H9 (cell line): ENCODE measurements at regions not wholly inside any gene's neighbourhood (a gene's known extent, or its start where the extent isn't known, plus 50 kb on each side); places are given as distances from the start of the nearest gene placed in this dataset.
A peak's percentile ranks its signal among the peaks of the same experiment; 100 is the strongest.

Experiments used
- DNase-seq: peaks from one replicate; pipeline ENCODE4 v3.0.0-alpha.2; 2017
- H2AFZ ChIP-seq: one replicate; pipeline ENCODE4 v1.6.1; 2013; ENCODE audit warnings: mild to moderate bottlenecking, low read length, control low read depth, moderate library complexity
- H2AK5ac ChIP-seq: 2 replicates; pipeline ENCODE4 v1.6.1; 2013; ENCODE audit warnings: low read length, control low read depth, mixed read lengths; ENCODE audit not compliant: insufficient read length
- H2BK120ac ChIP-seq: one replicate; pipeline ENCODE4 v1.6.1; 2013; ENCODE audit warnings: low read depth, mild to moderate bottlenecking, low read length, control low read depth, inconsistent platforms; ENCODE audit not compliant: poor library complexity, severe bottlenecking
- H2BK12ac ChIP-seq: 2 replicates; pipeline ENCODE4 v1.6.1; 2013; ENCODE audit warnings: low read length, control low read depth, mixed read lengths, low read depth; ENCODE audit not compliant: insufficient read length
- H2BK15ac ChIP-seq: 2 replicates; pipeline ENCODE4 v1.6.1; 2013; ENCODE audit warnings: low read depth, low read length, control low read depth
- H2BK20ac ChIP-seq: one replicate; pipeline ENCODE4 v1.6.1; 2013; ENCODE audit warnings: low read depth, mild to moderate bottlenecking, low read length, control low read depth, inconsistent platforms; ENCODE audit not compliant: poor library complexity, severe bottlenecking
- H2BK5ac ChIP-seq: 2 replicates; pipeline ENCODE4 v1.6.1; 2013; ENCODE audit warnings: low read length, control low read depth, mixed read lengths; ENCODE audit not compliant: insufficient read length
- H3K14ac ChIP-seq: 2 replicates; pipeline ENCODE4 v1.6.1; 2013; ENCODE audit warnings: low read length, control low read depth; ENCODE audit not compliant: insufficient read depth
- H3K18ac ChIP-seq: 2 replicates; pipeline ENCODE4 v1.6.1; 2013; ENCODE audit warnings: low read depth, mild to moderate bottlenecking, mixed read lengths, low read length, control low read depth; ENCODE audit not compliant: insufficient read length
- H3K23ac ChIP-seq: 2 replicates; pipeline ENCODE4 v1.6.1; 2013; ENCODE audit warnings: low read length, control low read depth, mixed read lengths, low read depth; ENCODE audit not compliant: insufficient read length
- H3K23me2 ChIP-seq: 2 replicates; pipeline ENCODE4 v1.6.1; 2013; ENCODE audit warnings: low read depth, mild to moderate bottlenecking, mixed read lengths, low read length, control low read depth; ENCODE audit not compliant: insufficient read length, poor library complexity, severe bottlenecking
- H3K27ac ChIP-seq: 2 replicates; pipeline ENCODE4 v1.5.1; 2013; ENCODE audit warnings: low read length, control low read depth, mixed read lengths, low read depth; ENCODE audit not compliant: insufficient read length
- H3K27me3 ChIP-seq: 2 replicates; pipeline ENCODE4 v1.6.1; 2013; ENCODE audit warnings: low read length, control low read depth, inconsistent platforms; ENCODE audit not compliant: insufficient read depth
- H3K4ac ChIP-seq: 2 replicates; pipeline ENCODE4 v1.6.1; 2013; ENCODE audit warnings: low read depth, mild to moderate bottlenecking, control low read depth, inconsistent platforms, low read length, moderate library complexity
- H3K4me1 ChIP-seq: 2 replicates; pipeline ENCODE4 v1.6.1; 2013; ENCODE audit warnings: low read length, control low read depth, inconsistent platforms; ENCODE audit not compliant: insufficient read depth
- H3K4me2 ChIP-seq: 2 replicates; pipeline ENCODE4 v1.6.1; 2013; ENCODE audit warnings: low read length, control low read depth, mixed read lengths; ENCODE audit not compliant: insufficient read length, insufficient read depth
- H3K56ac ChIP-seq: 2 replicates; pipeline ENCODE4 v1.6.1; 2013; ENCODE audit warnings: low read depth, mild to moderate bottlenecking, mixed read lengths, low read length, control low read depth; ENCODE audit not compliant: insufficient read length
- H3K79me1 ChIP-seq: 2 replicates; pipeline ENCODE4 v1.6.1; 2013; ENCODE audit warnings: low read depth, mild to moderate bottlenecking, moderate library complexity, low read length, control low read depth, inconsistent platforms; ENCODE audit not compliant: insufficient read depth, poor library complexity, severe bottlenecking
- H3K79me2 ChIP-seq: 2 replicates; pipeline ENCODE4 v1.6.1; 2013; ENCODE audit warnings: low read length, control low read depth, inconsistent platforms; ENCODE audit not compliant: insufficient read depth
- H3K9ac ChIP-seq: 2 replicates; pipeline ENCODE4 v1.6.1; 2013; ENCODE audit warnings: low read length, control low read depth, mixed read lengths; ENCODE audit not compliant: insufficient read length; ENCODE audit errors: extremely low read depth
- H3K9me3 ChIP-seq: one replicate; pipeline ENCODE4 v1.6.1; 2013; ENCODE audit warnings: low read depth, low read length, inconsistent platforms; ENCODE audit not compliant: control insufficient read depth
- H3T11ph ChIP-seq: one replicate; pipeline ENCODE4 v1.6.1; 2013; ENCODE audit warnings: mild to moderate bottlenecking, low read length, control low read depth, inconsistent platforms
- H4K20me1 ChIP-seq: one replicate; pipeline ENCODE4 v1.6.1; 2013; ENCODE audit not compliant: control insufficient read depth, insufficient read length, insufficient read depth
- H4K5ac ChIP-seq: 2 replicates; pipeline ENCODE4 v1.6.1; 2013; ENCODE audit warnings: low read depth, mild to moderate bottlenecking, mixed read lengths, low read length, control low read depth; ENCODE audit not compliant: insufficient read length
- H4K8ac ChIP-seq: replicated peaks from 2 replicates; pipeline ENCODE4 v1.6.1; 2013; ENCODE audit warnings: low read length, control low read depth, mixed read lengths, low read depth; ENCODE audit not compliant: insufficient read length
- H4K91ac ChIP-seq: 2 replicates; pipeline ENCODE4 v1.6.1; 2013; ENCODE audit warnings: low read depth, mild to moderate bottlenecking, moderate library complexity, mixed read lengths, low read length, control low read depth; ENCODE audit not compliant: insufficient read length
- H3K27ac Mint-ChIP-seq, 3 experiments: 2 replicates in 2 of 3; 3 replicates in 1 of 3; pipeline ENCODE4 v1.8.0; 2020 to 2021; ENCODE audit warnings: mixed read lengths in 3 of 3, mild to moderate bottlenecking in 1 of 3, moderate library complexity in 1 of 3
- H3K27me3 Mint-ChIP-seq: 2 replicates; pipeline ENCODE4 v1.8.0; 2021; ENCODE audit warnings: low read depth, mild to moderate bottlenecking, moderate library complexity, mixed read lengths
- H3K36me3 Mint-ChIP-seq, 3 experiments: 2 replicates in 2 of 3; 3 replicates in 1 of 3; pipeline ENCODE4 v1.8.0; 2020 to 2021; ENCODE audit warnings: low read depth in 3 of 3, mixed read lengths in 3 of 3; ENCODE audit not compliant: insufficient read depth in 1 of 3
- H3K4me1 Mint-ChIP-seq, 2 experiments: 2 replicates each; pipeline ENCODE4 v1.8.0; 2020; ENCODE audit warnings: mixed read lengths in 2 of 2
- H3K4me3 Mint-ChIP-seq, 2 experiments: 2 replicates in 1 of 2; 3 replicates in 1 of 2; pipeline ENCODE4 v1.8.0; 2020 to 2021; ENCODE audit warnings: mild to moderate bottlenecking in 2 of 2, mixed read lengths in 2 of 2, moderate library complexity in 1 of 2
- H3K9me3 Mint-ChIP-seq, 2 experiments: 2 replicates in 1 of 2; 3 replicates in 1 of 2; pipeline ENCODE4 v1.8.0; 2020; ENCODE audit warnings: mild to moderate bottlenecking in 2 of 2, mixed read lengths in 2 of 2, moderate library complexity in 1 of 2
- CTCF ChIP-seq: fragments of 200-600 bp; sonication (generic); conservative IDR thresholded peaks from 3 replicates; pipeline ENCODE4 v1.8.0; 2021; ENCODE audit warnings: antibody characterized with exemption, mild to moderate bottlenecking
- WGBS: extraction: QIAGEN DNeasy Blood & Tissue Kit; methylation state at CpG from one replicate; pipeline ENCODE4 v1.1.7; 2013; ENCODE audit warnings: missing lambda C conversion rate, low lambda C conversion rate, mixed read lengths; ENCODE audit not compliant: insufficient read length; ENCODE audit errors: extremely low coverage; 5-methylcytosine and 5-hydroxymethylcytosine counted together

GRCh38 chr5:1634337-1634661 is 110.5 kb upstream of the LPCAT1 start:
- no peak for TF ChIP-seq CTCF
- H3K27ac Mint-ChIP-seq = peak overlapping the region in 1 of 3 experiments; percentile 94; a peak in 1 of 7 replicates
- no CpG with 5 or more reads among the region's 18 CpGs for WGBS

More at GRCh38 chr5:1634337-1634661, 110.5 kb upstream of the LPCAT1 start:
- Mint-ChIP-seq H3K36me3 (peaks cover 0 to 17% (median 7%) of the 10 kb centered on the region in 3 experiments; a peak in 3 of 7 replicates), H3K4me1 (peaks cover 8 to 11% of the 10 kb centered on the region in 2 experiments), H3K9me3 (no peaks in the 10 kb centered on the region), H3K27me3 (peaks cover 4% of the 10 kb centered on the region; the same call in 1 of the 2 replicates), H3K4me3 (peak overlapping the region; percentile 81 to 82)
- H3T11ph ChIP-seq = no peak overlapping the region
- H3K18ac ChIP-seq = peak overlapping the region; percentile 20
- H2AFZ ChIP-seq = no peak overlapping the region
- H4K91ac ChIP-seq = no peak overlapping the region
- H2BK12ac ChIP-seq = no peak overlapping the region
- peak overlapping the region; percentile 3 for H3K4me2 ChIP-seq
- H3K79me2 ChIP-seq = no peaks in the 10 kb centered on the region
- no peak overlapping the region for H3K9ac ChIP-seq
- H3K14ac ChIP-seq = peak overlapping the region; percentile 4; the same call in 1 of the 2 replicates
- no peak overlapping the region for H3K23ac ChIP-seq
- H3K23me2 ChIP-seq = no peaks in the 10 kb centered on the region
- no peak overlapping the region for H2BK20ac ChIP-seq
- no peaks in the 10 kb centered on the region for H3K27me3 ChIP-seq
- H3K79me1 ChIP-seq = no peaks in the 10 kb centered on the region
- DNase-seq = no peak
- H4K5ac ChIP-seq = no peak overlapping the region
- H4K20me1 ChIP-seq = no peaks in the 10 kb centered on the region
- no peak overlapping the region for H3K56ac ChIP-seq
- H2AK5ac ChIP-seq = no peak overlapping the region
- H2BK5ac ChIP-seq = no peak overlapping the region
- no peaks in the 10 kb centered on the region for H3K4me1 ChIP-seq
- no peak overlapping the region for H3K4ac ChIP-seq
- no peaks in the 10 kb centered on the region for H3K9me3 ChIP-seq
- H2BK120ac ChIP-seq = no peak overlapping the region
- no peak overlapping the region for H2BK15ac ChIP-seq
- H3K27ac ChIP-seq = no peak overlapping the region
- no peak overlapping the region for H4K8ac ChIP-seq
